NCI-H345 treated with DMSO at 0.1 percent for 48 hours (cell line): ENCODE measurements at regions not wholly inside any gene's neighbourhood (a gene's known extent, or its start where the extent isn't known, plus 50 kb on each side); places are given as distances from the start of the nearest gene placed in this dataset.

Experiments used
- DNase-seq: peaks from one replicate; lab custom pipeline; 2025; ENCODE audit not compliant: unreplicated experiment; lab: John Stamatoyannopoulos, UW

DNA sequence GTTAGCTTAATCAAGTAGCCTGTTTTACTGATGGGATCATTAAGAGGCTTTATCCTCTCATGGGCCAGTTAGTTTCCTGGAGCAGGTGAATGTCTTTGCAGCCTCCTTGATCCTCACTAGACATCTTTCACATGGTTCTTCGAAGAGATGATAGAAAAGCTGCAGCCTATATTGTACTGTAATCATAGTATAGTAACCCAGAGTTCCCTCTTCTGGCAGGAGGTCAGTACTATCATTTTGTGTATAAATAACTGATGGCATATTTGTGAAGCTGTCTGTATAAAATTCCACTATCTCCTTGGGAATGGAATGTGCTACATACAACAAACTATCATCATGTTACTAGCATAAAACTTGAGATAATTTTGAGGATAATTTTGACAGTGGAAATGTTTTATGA lies 123.8 kb upstream of the PRPS1L1 start:
- no peak for DNase-seq

GRCh38 chr7:18153183-18153748 lies 125.6 kb upstream of the PRPS1L1 start:
- no peak for DNase-seq

GRCh38 chr7:18154726-18155125 lies 127.1 kb upstream of the PRPS1L1 start:
- no peak for DNase-seq

GRCh38 chr7:18157233-18157632 lies 129.6 kb upstream of the PRPS1L1 start:
- no peak for DNase-seq

- no peak for DNase-seq
Observed at GRCh38 chr7:18162657-18163056, 135.0 kb upstream of the PRPS1L1 start.

DNA sequence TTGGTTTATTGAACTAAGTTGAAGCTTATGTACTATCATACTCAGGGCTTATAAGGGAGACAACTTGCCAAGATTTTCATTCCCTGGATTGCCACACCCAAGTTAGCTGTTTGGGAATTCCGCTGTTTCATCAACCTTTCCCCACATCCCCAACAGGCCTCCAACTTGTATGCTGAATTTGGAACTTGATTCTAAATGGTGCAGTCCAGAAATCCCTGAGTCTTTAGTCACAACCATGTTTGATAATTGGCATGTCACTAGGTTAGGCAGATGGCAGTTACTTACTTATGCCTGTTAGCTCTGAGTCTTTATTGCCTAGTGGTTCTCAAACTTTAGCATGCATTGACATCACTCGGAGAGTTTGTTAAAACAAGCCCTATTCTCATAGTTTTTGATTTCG lies 135.4 kb upstream of the PRPS1L1 start:
- no peak for DNase-seq

DNA sequence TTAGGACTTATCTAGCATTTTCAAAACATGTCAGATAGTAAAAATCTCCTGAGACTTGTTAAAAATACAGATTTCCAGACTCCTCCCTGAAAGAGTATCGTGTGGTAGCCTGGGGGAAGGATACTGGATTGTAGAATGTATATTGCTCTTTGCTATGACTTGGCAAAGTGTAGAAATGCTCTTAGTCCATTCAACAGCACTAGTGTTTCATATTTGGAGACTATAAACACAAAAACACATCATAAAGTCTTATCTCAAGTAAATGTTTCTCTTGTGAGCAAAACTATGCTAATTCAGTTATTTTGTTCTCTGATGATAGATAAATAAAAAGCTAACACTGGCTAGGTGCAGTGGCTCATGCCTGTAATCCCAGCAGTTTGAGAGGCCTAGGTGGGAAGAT lies 137.5 kb upstream of the PRPS1L1 start:
- DNase-seq, result no peak

- DNase-seq, result no peak
Observed at GRCh38 chr7:18166002-18166401, 138.4 kb upstream of the PRPS1L1 start.

- DNase-seq, result no peak
Observed at GRCh38 chr7:18167815-18168214, 140.2 kb upstream of the PRPS1L1 start.

DNA sequence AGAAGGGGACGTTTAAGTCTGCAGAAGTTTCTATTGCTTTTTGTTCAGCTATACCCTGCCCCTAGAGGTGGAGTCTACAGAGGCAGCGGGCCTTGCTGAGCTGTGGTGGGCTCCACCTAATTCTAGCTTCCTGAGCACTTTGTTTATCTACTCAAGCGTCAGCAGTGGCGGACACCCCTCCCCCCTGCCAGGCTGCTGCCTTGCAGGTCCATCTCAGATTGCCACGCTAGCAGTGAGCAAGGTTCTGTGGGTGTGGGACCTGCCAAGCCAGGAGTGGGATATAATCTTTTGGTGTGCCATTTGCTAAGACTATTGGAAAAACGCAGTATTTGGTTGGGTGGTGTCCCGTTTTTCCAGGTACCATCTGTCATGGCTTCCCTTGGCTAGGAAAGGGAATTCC lies 147.3 kb upstream of the PRPS1L1 start:
- no peak for DNase-seq

DNA sequence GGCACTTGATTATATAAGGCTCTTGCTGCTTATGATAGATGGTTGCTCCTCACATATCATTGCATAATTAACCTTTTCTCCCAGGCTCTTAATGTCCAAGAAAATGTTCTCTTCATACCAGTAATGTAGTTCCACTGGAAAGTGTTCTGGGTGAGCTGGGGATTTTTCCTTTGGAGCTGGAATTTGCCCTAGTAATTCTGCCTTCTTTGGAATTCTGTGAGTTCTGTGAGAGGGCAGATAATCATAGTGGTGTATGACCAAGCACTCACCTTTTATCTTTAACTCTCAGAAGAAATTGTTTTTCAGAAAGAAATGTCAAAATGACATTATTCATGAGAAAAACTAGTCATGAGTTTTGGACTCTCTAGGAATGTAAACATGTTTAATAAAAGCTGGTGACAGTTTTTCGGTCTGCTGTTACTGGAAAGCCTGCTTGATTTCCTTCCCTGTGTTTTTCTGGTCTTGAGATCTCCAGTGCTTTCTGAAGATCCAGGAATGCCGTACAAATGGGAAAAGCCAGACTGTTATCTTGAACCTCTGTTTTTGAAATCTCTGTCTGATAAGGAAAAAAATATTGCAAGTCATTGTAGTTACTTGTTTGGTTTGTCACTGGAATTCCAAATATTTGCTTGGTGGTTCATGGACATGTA lies 148.3 kb upstream of the PRPS1L1 start:
- DNase-seq, result no peak

DNA sequence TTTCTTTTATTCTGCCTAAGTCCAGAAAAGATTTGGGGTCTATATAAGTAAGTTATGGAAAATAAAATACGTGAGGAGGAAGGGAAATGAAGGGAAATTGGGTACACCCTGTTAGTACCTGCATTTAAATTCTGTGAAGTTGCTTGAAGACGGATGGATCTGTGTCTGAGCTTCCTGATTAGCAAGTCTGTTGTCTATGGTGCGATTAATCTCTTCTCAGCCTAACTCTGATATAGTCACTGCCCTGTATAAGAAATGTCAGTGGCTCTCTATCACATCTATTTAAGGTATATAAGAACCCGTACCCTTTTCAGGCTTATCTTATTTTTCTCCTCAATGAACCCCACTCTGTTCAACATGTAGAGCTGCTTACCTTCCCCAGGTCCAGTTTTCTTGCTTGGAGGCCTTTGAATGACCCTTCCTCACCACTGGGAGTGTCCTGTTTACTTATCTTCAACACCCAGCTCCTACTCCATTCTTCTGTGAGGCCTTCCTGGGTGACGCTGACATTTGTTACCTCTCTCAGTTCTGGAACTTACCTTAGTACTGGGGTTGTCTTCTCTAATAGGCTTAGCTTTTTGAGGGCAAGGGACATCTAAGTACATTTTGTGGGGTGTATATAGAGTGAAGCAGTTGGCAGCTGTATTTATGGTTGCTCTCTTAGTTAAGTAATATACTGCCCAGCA lies 149.6 kb upstream of the PRPS1L1 start:
- DNase-seq, result no peak

GRCh38 chr7:18177815-18178660 lies 150.4 kb upstream of the PRPS1L1 start:
- no peak for DNase-seq

- DNase-seq, result no peak
Observed at GRCh38 chr7:18179093-18179492, 151.4 kb upstream of the PRPS1L1 start.

DNA sequence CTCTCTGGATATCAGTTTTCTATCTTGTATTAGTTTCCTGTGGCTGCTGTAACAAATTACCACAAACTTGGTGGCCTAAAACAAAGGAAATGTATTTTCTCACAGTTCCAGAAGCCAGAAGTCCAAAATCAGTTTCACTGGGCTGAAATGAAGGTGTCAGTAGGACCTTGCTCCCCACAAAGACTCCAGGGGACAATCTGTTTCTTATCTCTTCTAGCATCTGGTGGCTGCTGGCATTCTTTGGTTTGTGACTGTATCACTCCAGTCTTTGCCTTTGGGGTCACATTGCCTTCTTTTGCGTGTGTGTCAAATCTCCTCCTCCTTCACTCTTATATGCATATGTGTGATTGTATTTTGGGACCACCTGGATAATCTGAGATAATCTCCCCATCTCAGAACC lies 153.0 kb upstream of the PRPS1L1 start:
- DNase-seq, result no peak

DNA sequence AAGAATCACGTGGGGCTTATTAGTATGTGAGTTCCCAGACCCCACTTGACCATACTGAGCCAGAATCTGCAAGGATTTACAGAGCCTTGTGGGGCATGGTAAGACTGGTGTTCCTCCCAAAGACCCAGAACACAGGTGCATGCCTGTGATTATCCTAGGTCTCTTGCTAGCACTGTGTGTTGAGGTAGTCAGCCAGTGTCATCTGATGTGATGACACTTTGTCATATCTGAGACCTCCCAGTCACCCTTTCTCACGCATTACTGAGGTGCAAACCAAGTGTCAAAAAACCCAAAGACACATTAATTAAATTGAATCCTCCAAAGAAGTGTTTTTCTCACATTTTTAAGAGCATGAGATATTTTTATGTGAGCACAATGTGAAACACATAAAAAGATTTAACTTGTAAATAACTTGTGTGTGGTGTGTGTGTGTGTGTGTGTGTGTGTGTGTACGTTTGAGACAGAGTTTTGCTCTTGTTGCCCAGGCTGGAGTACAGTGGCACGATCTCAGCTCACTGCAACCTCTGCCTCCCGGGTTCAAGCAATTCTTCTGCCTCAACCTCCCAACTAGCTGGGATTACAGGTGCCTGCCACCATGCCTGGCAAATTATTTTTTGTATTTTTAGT lies 162.0 kb upstream of the PRPS1L1 start:
- no peak for DNase-seq

GRCh38 chr7:18191341-18191740 lies 163.7 kb upstream of the PRPS1L1 start:
- DNase-seq, result no peak

- DNase-seq, result no peak
Observed at GRCh38 chr7:18191862-18192625, 164.4 kb upstream of the PRPS1L1 start.

DNA sequence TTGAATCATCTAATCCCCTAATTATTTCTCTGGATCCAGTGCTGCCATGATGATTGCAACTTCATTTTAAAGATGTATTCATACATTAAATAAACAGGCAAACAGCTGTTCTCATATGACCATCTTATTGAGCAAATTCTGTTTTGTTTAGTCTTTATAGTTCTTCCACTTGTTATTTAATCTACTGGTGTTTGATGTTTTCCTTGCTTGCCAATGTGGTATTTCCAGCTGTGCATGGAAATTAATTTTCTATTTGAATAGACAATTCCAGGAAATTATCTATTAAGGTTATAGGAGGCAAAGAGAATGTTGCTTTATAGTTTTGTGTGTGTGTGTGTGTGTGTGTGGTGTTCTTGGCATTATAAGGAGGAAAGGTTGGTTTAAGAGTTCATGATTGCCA lies 167.0 kb upstream of the PRPS1L1 start:
- no peak for DNase-seq

DNA sequence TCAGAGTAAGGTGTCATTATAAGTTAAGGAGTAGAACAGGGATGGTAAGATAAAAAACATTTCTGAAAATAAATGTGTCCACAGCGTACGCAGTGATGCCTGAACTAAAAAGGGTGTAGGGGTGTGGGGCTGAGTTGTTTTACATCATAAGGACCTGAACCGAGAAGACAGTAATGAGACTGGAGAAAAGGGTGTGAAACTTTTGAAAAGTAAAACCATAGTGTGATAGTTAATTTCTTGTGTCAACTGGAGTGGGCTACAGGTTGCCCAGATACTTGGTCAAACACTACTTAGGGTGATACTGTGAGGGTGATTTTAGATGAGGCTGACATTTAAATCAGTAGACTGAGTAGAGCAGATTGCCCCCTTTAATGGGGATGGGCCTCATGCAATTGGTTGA lies 169.0 kb upstream of the PRPS1L1 start:
- no peak for DNase-seq

DNA sequence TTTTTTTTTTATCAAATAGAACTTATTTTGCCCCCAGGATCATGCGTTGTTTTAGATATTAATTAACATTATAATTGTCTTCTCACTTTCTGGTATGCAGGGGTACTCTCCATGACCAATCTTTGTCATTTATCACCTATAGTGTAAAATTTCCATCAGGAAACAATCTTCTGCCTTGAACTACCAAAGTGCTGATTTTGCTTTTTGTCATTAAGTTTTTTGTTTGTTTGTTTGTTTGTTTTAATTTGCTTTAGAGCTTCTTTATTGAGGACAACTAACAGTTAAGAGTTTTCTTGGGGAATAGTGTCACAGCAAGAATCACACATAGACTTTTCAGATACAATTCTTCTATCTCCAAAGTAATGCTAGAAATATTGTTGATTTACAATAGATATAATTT lies 171.2 kb upstream of the PRPS1L1 start:
- DNase-seq, result no peak
